HCEC 1CT (cell line): ENCODE measurements at regions not wholly inside any gene's neighbourhood (a gene's known extent, or its start where the extent isn't known, plus 50 kb on each side); places are given as distances from the start of the nearest gene placed in this dataset.
"Not testable (repeated sequence)": the region's sequence is repeated elsewhere in the genome, so short reads cannot be mapped to it uniquely, and the experiment has no call there.

ENCODE experiments used
- DNase-seq: peaks from one replicate; pipeline ENCODE4 v3.0.0-alpha.2; 2017

GRCh38 chrX:130467936-130468335 is 66.1 kb downstream of the RBMX2 start:
- DNase-seq, result no peak

- no peak for DNase-seq
Measured at GRCh38 chrX:130468395-130468923, 66.7 kb downstream of the RBMX2 start.

GRCh38 chrX:130482871-130483270 is 81.1 kb downstream of the RBMX2 start:
- no peak for DNase-seq

- no peak for DNase-seq
Measured at GRCh38 chrX:130485870-130486269, 84.1 kb downstream of the RBMX2 start.

- DNase-seq, result not testable (repeated sequence)
Measured at GRCh38 chrX:130495502-130495901, 93.7 kb downstream of the RBMX2 start.

GRCh38 chrX:130497531-130497930 is 95.7 kb downstream of the RBMX2 start:
- no peak for DNase-seq

GRCh38 chrX:130498653-130499274 is 97.0 kb downstream of the RBMX2 start:
- no peak for DNase-seq

- no peak for DNase-seq
Measured at GRCh38 chrX:130502016-130502570, 100.3 kb downstream of the RBMX2 start.

- DNase-seq, result no peak
Measured at GRCh38 chrX:130504019-130504418, 102.2 kb downstream of the RBMX2 start.

GRCh38 chrX:130507015-130507414 is 105.2 kb downstream of the RBMX2 start:
- no peak for DNase-seq

GRCh38 chrX:130512534-130512933 is 110.7 kb downstream of the RBMX2 start:
- not testable (repeated sequence) for DNase-seq

- DNase-seq, result no peak
Measured at GRCh38 chrX:130516123-130516522, 114.3 kb downstream of the RBMX2 start.

- DNase-seq, result no peak
Measured at GRCh38 chrX:130523460-130524394, 121.9 kb downstream of the RBMX2 start.

GRCh38 chrX:130524476-130525194 is 122.8 kb downstream of the RBMX2 start:
- no peak for DNase-seq

GRCh38 chrX:130529531-130529930 is 127.7 kb downstream of the RBMX2 start:
- peak; percentile 11 for DNase-seq

GRCh38 chrX:130531066-130531465 is 129.3 kb downstream of the RBMX2 start:
- DNase-seq, result no peak

GRCh38 chrX:130539721-130540321 is 138.0 kb downstream of the RBMX2 start:
- peak; percentile 50 for DNase-seq

GRCh38 chrX:130543603-130544325 is 142.0 kb downstream of the RBMX2 start:
- no peak for DNase-seq

GRCh38 chrX:130545796-130546195 is 144.0 kb downstream of the RBMX2 start:
- no peak for DNase-seq

GRCh38 chrX:130549382-130549781 is 147.6 kb downstream of the RBMX2 start:
- peak; percentile 18 for DNase-seq

- no peak for DNase-seq
Measured at GRCh38 chrX:130550351-130550750, 148.6 kb downstream of the RBMX2 start.
